HepG2 (cell line): ENCODE measurements at regions not wholly inside any gene's neighbourhood (a gene's known extent, or its start where the extent isn't known, plus 50 kb on each side); places are given as distances from the start of the nearest gene placed in this dataset.

Experiments
- CTCF ChIP-seq: sonication (generic); formaldehyde crosslinking; IDR thresholded peaks from 2 replicates; pipeline ENCODE4 v1.5.0; 2020; ENCODE audit warnings: mild to moderate bottlenecking, missing genetic modification reagents, moderate library complexity
- HNF4A ChIP-seq: sonication (generic); formaldehyde crosslinking; IDR thresholded peaks from 2 replicates; pipeline ENCODE4 v1.4.0; 2020; ENCODE audit warnings: missing genetic modification reagents
- ZNF720 ChIP-seq: sonication (generic); formaldehyde crosslinking; IDR thresholded peaks from 2 replicates; pipeline ENCODE4 v1.4.0; 2020; ENCODE audit warnings: missing genetic modification reagents

DNA sequence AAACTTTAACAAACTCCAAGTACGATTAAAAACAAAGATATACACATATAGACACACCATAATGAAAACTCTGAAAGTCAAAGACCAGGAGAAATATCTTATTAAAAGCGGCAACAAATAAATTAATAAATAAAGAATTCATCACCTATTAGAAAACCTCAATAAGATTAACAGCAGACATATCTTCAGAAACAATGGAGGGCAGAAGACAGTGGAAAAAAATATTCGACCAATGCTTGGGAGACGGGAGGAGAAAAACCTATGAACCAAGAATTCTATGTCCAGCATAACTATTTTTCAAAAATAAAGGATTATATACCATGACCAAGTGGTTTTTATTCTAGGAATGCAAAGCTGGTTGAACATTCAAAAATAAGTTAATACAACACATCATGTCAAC, 578.6 kb upstream of the CCNG1 start:
- TF ChIP-seq HNF4A (no peak), ZNF720 (CRISPR knock-in tag) (no peak), CTCF (no peak)
